ENCODE measurements at regions not wholly inside any gene's neighbourhood (a gene's known extent, or its start where the extent isn't known, plus 50 kb on each side); places are given as distances from the start of the nearest gene placed in this dataset.
"Not testable (repeated sequence)": the region's sequence is repeated elsewhere in the genome, so short reads cannot be mapped to it uniquely, and the experiment has no call there.

- DNase-seq (ENCODE audit: low read depth in 2 of 2), result not testable (repeated sequence)
These were observed 144.9 kb upstream of the APOOL start for GRCh38 chrX:84858771-84859170.

- DNase-seq (ENCODE audit: low read depth in 2 of 2), result peak in 1 of 2 donors; percentile 46
These were observed 138.6 kb upstream of the APOOL start for GRCh38 chrX:84865113-84865512.

- not testable (repeated sequence) for DNase-seq (ENCODE audit: low read depth in 2 of 2)
These were observed 133.4 kb upstream of the APOOL start for GRCh38 chrX:84870281-84870680.

GRCh38 chrX:84872160-84872771 lies 131.4 kb upstream of the APOOL start:
- DNase-seq (ENCODE audit: low read depth in 2 of 2), result not testable (repeated sequence)

- DNase-seq (ENCODE audit: low read depth in 2 of 2), result no peak
These were observed 130.5 kb upstream of the APOOL start for GRCh38 chrX:84873176-84873575.

GRCh38 chrX:84876876-84877275 lies 126.8 kb upstream of the APOOL start:
- DNase-seq (ENCODE audit: low read depth in 2 of 2), result no peak

- DNase-seq (ENCODE audit: low read depth in 2 of 2), result no peak
These were observed 109.8 kb upstream of the APOOL start for GRCh38 chrX:84893897-84894296.

- peak in 1 of 2 donors; percentile 3 for DNase-seq (ENCODE audit: low read depth in 2 of 2)
These were observed 96.2 kb upstream of the APOOL start for GRCh38 chrX:84907324-84907968.

- no peak for DNase-seq (ENCODE audit: low read depth in 2 of 2)
These were observed 94.5 kb upstream of the APOOL start for GRCh38 chrX:84909151-84909550.

GRCh38 chrX:84924624-84925023 lies 79.1 kb upstream of the APOOL start:
- no peak for DNase-seq (ENCODE audit: low read depth in 2 of 2)

GRCh38 chrX:84932814-84933213 lies 70.9 kb upstream of the APOOL start:
- no peak for DNase-seq (ENCODE audit: low read depth in 2 of 2)

- DNase-seq (ENCODE audit: low read depth in 2 of 2), result no peak
These were observed 69.6 kb upstream of the APOOL start for GRCh38 chrX:84933956-84934556.
